Stomach (tissue), 8 donors: ENCODE measurements at regions not wholly inside any gene's neighbourhood (a gene's known extent, or its start where the extent isn't known, plus 50 kb on each side); places are given as distances from the start of the nearest gene placed in this dataset.
A peak's percentile ranks its signal among the peaks of the same experiment; 100 is the strongest.

ENCODE experiments used
- DNase-seq, 2 donors: peaks; one replicate each; pipeline versions ENCODE4 v3.0.0 to v3.0.0-alpha.2; 2013 to 2019
- H3K27ac ChIP-seq, 5 donors: fragments of 200-600 bp in 4 of 5; sonication (generic) in 4 of 5; one replicate each; pipeline ENCODE4 v1.5.1; 2013 to 2019; ENCODE audit warnings: mild to moderate bottlenecking in 1 of 5, moderate library complexity in 1 of 5
- H3K27me3 ChIP-seq, 3 donors: fragments of 200-600 bp; sonication (generic); one replicate each; pipeline ENCODE4 v1.5.1; 2017 to 2019; ENCODE audit warnings: mixed run types in 1 of 3
- H3K36me3 ChIP-seq, 4 donors: fragments of 200-600 bp; sonication (generic); 1 replicate in 3 of 4; 2 replicates in 1 of 4; pipeline ENCODE4 v1.5.1; 2016 to 2019
- H3K4me1 ChIP-seq, 4 donors: fragments of 200-600 bp; sonication (generic); one replicate each; pipeline ENCODE4 v1.5.1; 2016 to 2019
- H3K4me3 ChIP-seq, 4 donors: fragments of 200-600 bp; sonication (generic) in 3 of 4; one replicate each; pipeline ENCODE4 v1.5.1; 2016 to 2019; ENCODE audit warnings: mild to moderate bottlenecking in 1 of 4
- H3K9me3 ChIP-seq, 4 donors: fragments of 200-600 bp; sonication (generic); one replicate each; pipeline ENCODE4 v1.5.1; 2016 to 2019
- CTCF ChIP-seq, 7 experiments: fragments of 450-650 bp in 4 of 7; fragments of 200-600 bp in 3 of 7; sonication (generic) in 3 of 7; IDR thresholded peaks; one replicate each; pipeline ENCODE4 v1.5.1; 2016 to 2019; ENCODE audit warnings: antibody characterized with exemption in 7 of 7, control low read depth in 2 of 7, mild to moderate bottlenecking in 1 of 7
- EP300 ChIP-seq: sonication (generic); formaldehyde crosslinking; IDR thresholded peaks from one replicate; pipeline ENCODE4 v1.6.1; 2017; ENCODE audit warnings: antibody characterized with exemption
- POLR2A ChIP-seq, 4 donors: fragments of 450-650 bp; IDR thresholded peaks; one replicate each; pipeline ENCODE4 v1.6.1; 2016; ENCODE audit warnings: antibody characterized with exemption in 4 of 4, control low read depth in 2 of 4, mild to moderate bottlenecking in 1 of 4, moderate library complexity in 1 of 4
- POLR2AphosphoS5 ChIP-seq, 3 donors: sonication (generic); formaldehyde crosslinking; IDR thresholded peaks; one replicate each; pipeline ENCODE4 v1.6.1; 2016; ENCODE audit warnings: antibody characterized with exemption in 3 of 3
- WGBS, 5 donors: extraction: QIAGEN DNeasy Blood & Tissue Kit in 3 of 5; methylation state at CpG; one replicate each; pipeline versions ENCODE4 v1.1.5 to v1.1.7; 2013 to 2018; 5-methylcytosine and 5-hydroxymethylcytosine counted together
- intact Hi-C: fragments of 100-400 bp; cut with DNase I; formaldehyde crosslinking; loops from one replicate; pipeline ENCODE4 v1.15.1; 2023; ENCODE audit warnings: low total_unique reads
- donor health status: healthy with polysubstance abuse.
- donor health status: Bipolar disorder and iron deficiency.
- donor health status: healthy.

GRCh38 chr9:86885232-86885631 lies 62.1 kb downstream of the GAS1 start:
- intact Hi-C loops: no loop called here
- Histone ChIP-seq H3K36me3 (no peaks in the 10 kb centered on the region), H3K4me1 (no peaks in the 10 kb centered on the region), H3K9me3 (no peaks in the 10 kb centered on the region), H3K4me3 (no peak overlapping the region), H3K27me3 (peaks cover 0 to 6% (median 0%) of the 10 kb centered on the region in 3 donors), H3K27ac (no peak overlapping the region)
- TF ChIP-seq EP300: no peak
- TF ChIP-seq POLR2A (IDR thresholded peaks at IDR 0.05): no peak
- TF ChIP-seq POLR2AphosphoS5 (IDR thresholded peaks at IDR 0.05): no peak
- TF ChIP-seq CTCF (IDR thresholded peaks at IDR 0.05): no peak
- WGBS, 5 donors: 51 to 69% (median 62%) methylated on average over 5 of the region's 5 CpGs
- no peak for DNase-seq

- no peak overlapping the region for H3K4me3 ChIP-seq
- no peak overlapping the region for H3K27ac ChIP-seq
- H3K27me3 ChIP-seq: no peaks in the 10 kb centered on the region
- intact Hi-C loops: no loop called here
- H3K36me3 ChIP-seq: no peaks in the 10 kb centered on the region
- no peak for TF ChIP-seq POLR2AphosphoS5 (IDR thresholded peaks at IDR 0.05)
- TF ChIP-seq POLR2A (IDR thresholded peaks at IDR 0.05): no peak
- no peak for TF ChIP-seq CTCF (IDR thresholded peaks at IDR 0.05)
- no peak for TF ChIP-seq EP300
- no peak for DNase-seq
- WGBS, 5 donors: 79 to 86% (median 82%) methylated on average over 13 of the region's 13 CpGs
- H3K4me1 ChIP-seq: no peaks in the 10 kb centered on the region
- H3K9me3 ChIP-seq: no peaks in the 10 kb centered on the region
Measured at GRCh38 chr9:86876621-86877196, 70.6 kb downstream of the GAS1 start.

- 57 to 76% (median 65%) methylated on average over 2 of the region's 2 CpGs for WGBS, 5 donors
- Histone ChIP-seq H3K27ac (no peak overlapping the region), H3K36me3 (no peaks in the 10 kb centered on the region), H3K27me3 (no peaks in the 10 kb centered on the region), H3K4me1 (peaks cover 0 to 8% (median 3%) of the 10 kb centered on the region in 4 donors), H3K4me3 (no peak overlapping the region), H3K9me3 (no peaks in the 10 kb centered on the region)
- intact Hi-C loops: no loop called here
- TF ChIP-seq CTCF (IDR thresholded peaks at IDR 0.05) (no peak), POLR2AphosphoS5 (IDR thresholded peaks at IDR 0.05) (no peak), EP300 (no peak), POLR2A (IDR thresholded peaks at IDR 0.05) (no peak)
- no peak for DNase-seq
Measured at GRCh38 chr9:86868616-86869015, 78.7 kb downstream of the GAS1 start.

GRCh38 chr9:86867804-86868313 lies 79.4 kb downstream of the GAS1 start:
- TF ChIP-seq EP300 (no peak), POLR2A (IDR thresholded peaks at IDR 0.05) (no peak), POLR2AphosphoS5 (IDR thresholded peaks at IDR 0.05) (no peak), CTCF (IDR thresholded peaks at IDR 0.05) (no peak)
- Histone ChIP-seq H3K27ac (no peak overlapping the region), H3K4me1 (peaks cover 0 to 8% (median 3%) of the 10 kb centered on the region in 4 donors), H3K27me3 (no peaks in the 10 kb centered on the region), H3K36me3 (no peaks in the 10 kb centered on the region), H3K9me3 (no peaks in the 10 kb centered on the region), H3K4me3 (no peak overlapping the region)
- WGBS, 5 donors: 49 to 56% (median 51%) methylated on average over 5 of the region's 5 CpGs
- peak; percentile 26 to 43 for DNase-seq
- intact Hi-C loops: no loop called here
